Mesenchymal stem cell (in vitro differentiated cells and primary cell): ENCODE measurements at regions not wholly inside any gene's neighbourhood (a gene's known extent, or its start where the extent isn't known, plus 50 kb on each side); places are given as distances from the start of the nearest gene placed in this dataset.

ENCODE experiments used
- DNase-seq: peaks from one replicate; pipeline ENCODE4 v3.0.0-alpha.2; 2013
- H2AFZ ChIP-seq: one replicate; pipeline ENCODE4 v1.6.1; 2013; ENCODE audit warnings: low read depth, mild to moderate bottlenecking, control low read depth, inconsistent platforms, low read length, moderate library complexity
- H2AK5ac ChIP-seq: 2 replicates; pipeline ENCODE4 v1.6.1; 2013; ENCODE audit warnings: low read length, moderate library complexity, mild to moderate bottlenecking, inconsistent platforms; ENCODE audit not compliant: severe bottlenecking
- H2BK120ac ChIP-seq: one replicate; pipeline ENCODE4 v1.6.1; 2013; ENCODE audit warnings: low read depth, mild to moderate bottlenecking, inconsistent platforms, low read length, moderate library complexity
- H2BK12ac ChIP-seq, 2 experiments: one replicate each; pipeline ENCODE4 v1.6.1; 2013; ENCODE audit warnings: inconsistent platforms in 2 of 2, low read length in 2 of 2, mild to moderate bottlenecking in 2 of 2, moderate library complexity in 2 of 2, control low read depth in 1 of 2
- H2BK15ac ChIP-seq: one replicate; pipeline ENCODE4 v1.6.1; 2013; ENCODE audit warnings: mild to moderate bottlenecking, low read depth, inconsistent platforms; ENCODE audit not compliant: poor library complexity, severe bottlenecking
- H2BK5ac ChIP-seq: 2 replicates; pipeline ENCODE4 v1.6.1; 2013; ENCODE audit warnings: low read depth, mild to moderate bottlenecking, low read length, control low read depth, inconsistent platforms; ENCODE audit not compliant: poor library complexity, severe bottlenecking
- H3K14ac ChIP-seq, 2 experiments: one replicate each; pipeline ENCODE4 v1.6.1; 2013; ENCODE audit warnings: inconsistent platforms in 2 of 2, low read length in 2 of 2, control low read depth in 1 of 2, mild to moderate bottlenecking in 1 of 2, moderate library complexity in 1 of 2
- H3K18ac ChIP-seq, 2 experiments: one replicate each; pipeline ENCODE4 v1.6.1; 2013; ENCODE audit warnings: inconsistent platforms in 2 of 2, low read length in 2 of 2, control low read depth in 1 of 2, low read depth in 1 of 2, mild to moderate bottlenecking in 1 of 2
- H3K23ac ChIP-seq, 2 experiments: one replicate each; pipeline ENCODE4 v1.6.1; 2013; ENCODE audit warnings: inconsistent platforms in 2 of 2, low read length in 2 of 2, mild to moderate bottlenecking in 2 of 2, moderate library complexity in 2 of 2, control low read depth in 1 of 2
- H3K27ac ChIP-seq: 2 replicates; pipeline ENCODE4 v1.5.1; 2013; ENCODE audit warnings: mild to moderate bottlenecking, moderate library complexity, low read length, control low read depth, inconsistent platforms; ENCODE audit not compliant: poor library complexity, severe bottlenecking
- H3K27me3 ChIP-seq, 2 experiments: 2 replicates each; pipeline versions ENCODE4 v1.6.1 to v1.7.0; 2013; ENCODE audit warnings: low read length in 2 of 2, mild to moderate bottlenecking in 2 of 2, moderate library complexity in 2 of 2, control low read depth in 1 of 2, inconsistent platforms in 1 of 2; ENCODE audit not compliant: control insufficient read depth in 1 of 2, insufficient read depth in 1 of 2
- H3K36me3 ChIP-seq, 2 experiments: 2 replicates each; pipeline versions ENCODE4 v1.6.1 to v1.7.0; 2013; ENCODE audit warnings: low read length in 2 of 2, control low read depth in 1 of 2, inconsistent platforms in 1 of 2, low read depth in 1 of 2, mild to moderate bottlenecking in 1 of 2; ENCODE audit not compliant: insufficient read depth in 2 of 2, control insufficient read depth in 1 of 2
- H3K4ac ChIP-seq, 2 experiments: one replicate each; pipeline ENCODE4 v1.6.1; 2013; ENCODE audit warnings: inconsistent platforms in 2 of 2, low read length in 2 of 2, mild to moderate bottlenecking in 2 of 2, moderate library complexity in 2 of 2, control low read depth in 1 of 2, low read depth in 1 of 2
- H3K4me1 ChIP-seq: 2 replicates; pipeline ENCODE4 v1.6.1; 2013; ENCODE audit warnings: low read depth, low read length, control low read depth; ENCODE audit not compliant: control insufficient read depth, insufficient read depth
- H3K4me2 ChIP-seq: 2 replicates; pipeline ENCODE4 v1.6.1; 2013; ENCODE audit warnings: low read length, mild to moderate bottlenecking, inconsistent platforms; ENCODE audit not compliant: poor library complexity, severe bottlenecking
- H3K4me3 ChIP-seq, 2 experiments: 2 replicates each; pipeline versions ENCODE4 v1.5.1 to v1.7.0; 2013; ENCODE audit warnings: low read length in 2 of 2, mild to moderate bottlenecking in 2 of 2, control low read depth in 1 of 2, low read depth in 1 of 2; ENCODE audit not compliant: insufficient read depth in 1 of 2
- H3K79me1 ChIP-seq: replicated peaks from 2 replicates; pipeline ENCODE4 v1.6.1; 2013; ENCODE audit warnings: mild to moderate bottlenecking, control low read depth, low read length, inconsistent platforms; ENCODE audit not compliant: poor library complexity, severe bottlenecking
- H3K9ac ChIP-seq: 2 replicates; pipeline ENCODE4 v1.7.0; 2013; ENCODE audit warnings: mild to moderate bottlenecking, low read length, moderate library complexity
- H3K9me3 ChIP-seq: 2 replicates; pipeline ENCODE4 v1.7.0; 2013; ENCODE audit warnings: mild to moderate bottlenecking, low read length; ENCODE audit not compliant: control insufficient read depth
- H4K8ac ChIP-seq: one replicate; pipeline ENCODE4 v1.6.1; 2013; ENCODE audit warnings: inconsistent platforms, mild to moderate bottlenecking, low read length, moderate library complexity
- H4K91ac ChIP-seq: one replicate; pipeline ENCODE4 v1.6.1; 2013; ENCODE audit warnings: mild to moderate bottlenecking, low read length, inconsistent platforms
- WGBS: methylation state at CpG from one replicate; pipeline ENCODE4 v1.1.7; 2013; ENCODE audit warnings: mixed read lengths; 5-methylcytosine and 5-hydroxymethylcytosine counted together

- no peaks in the 10 kb centered on the region for H3K27me3 ChIP-seq
- no peak overlapping the region for H3K4me3 ChIP-seq
- no peak overlapping the region for H3K27ac ChIP-seq
- H3K9me3 ChIP-seq: no peaks in the 10 kb centered on the region
- H2AK5ac ChIP-seq: no peak overlapping the region
- no peaks in the 10 kb centered on the region for H3K79me1 ChIP-seq
- no peak overlapping the region for H3K4ac ChIP-seq
- H2BK12ac ChIP-seq: no peak overlapping the region
- no peak overlapping the region for H3K4me2 ChIP-seq
- H2BK15ac ChIP-seq: no peak overlapping the region
- H3K9ac ChIP-seq: no peak overlapping the region
- H3K4me1 ChIP-seq: no peaks in the 10 kb centered on the region
- no peak overlapping the region for H4K91ac ChIP-seq
- no peak overlapping the region for H2BK5ac ChIP-seq
- no peak overlapping the region for H4K8ac ChIP-seq
- H3K18ac ChIP-seq: no peak overlapping the region
- WGBS: no CpG with 5 or more reads among the region's 1 CpG
- no peak for DNase-seq
- H3K14ac ChIP-seq: no peak overlapping the region
- no peak overlapping the region for H2BK120ac ChIP-seq
- H3K23ac ChIP-seq: no peak overlapping the region
- no peaks in the 10 kb centered on the region for H3K36me3 ChIP-seq
- no peak overlapping the region for H2AFZ ChIP-seq
Observed at GRCh38 chr2:34734042-34734441, 1134.9 kb upstream of the FAM98A start.

DNA sequence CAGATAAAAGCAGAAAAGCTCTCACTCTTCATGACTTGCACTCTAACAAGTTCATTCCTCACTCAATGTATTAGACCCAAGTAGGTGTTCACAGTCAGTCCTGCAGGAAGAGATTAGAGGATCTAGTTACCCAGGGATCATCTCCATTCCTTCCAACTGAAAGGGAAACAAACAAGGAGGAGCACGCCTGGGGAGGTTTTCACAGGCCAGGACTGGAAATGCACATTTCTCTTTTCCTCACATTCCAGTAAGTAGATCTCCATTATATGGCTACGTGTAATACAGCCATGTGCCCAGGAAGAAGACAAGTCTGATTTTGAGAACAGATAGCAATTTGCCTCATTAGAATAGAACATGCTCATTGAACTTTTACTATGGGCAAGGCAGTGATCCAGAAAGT, 1132.2 kb upstream of the FAM98A start:
- no peak for DNase-seq
- Histone ChIP-seq H3K23ac (no peak overlapping the region), H4K91ac (no peak overlapping the region), H3K9me3 (no peaks in the 10 kb centered on the region), H3K27ac (no peak overlapping the region), H2BK12ac (no peak overlapping the region), H3K79me1 (no peaks in the 10 kb centered on the region), H3K18ac (no peak overlapping the region), H3K4ac (no peak overlapping the region), H3K9ac (no peak overlapping the region), H2BK15ac (no peak overlapping the region), H3K14ac (no peak overlapping the region), H3K4me3 (no peak overlapping the region), H3K4me2 (no peak overlapping the region), H2BK120ac (no peak overlapping the region), H2AK5ac (no peak overlapping the region), H2BK5ac (no peak overlapping the region), H4K8ac (no peak overlapping the region), H3K4me1 (no peaks in the 10 kb centered on the region), H2AFZ (no peak overlapping the region), H3K27me3 (no peaks in the 10 kb centered on the region), H3K36me3 (no peaks in the 10 kb centered on the region)
- no CpG with 5 or more reads among the region's 2 CpGs for WGBS

DNA sequence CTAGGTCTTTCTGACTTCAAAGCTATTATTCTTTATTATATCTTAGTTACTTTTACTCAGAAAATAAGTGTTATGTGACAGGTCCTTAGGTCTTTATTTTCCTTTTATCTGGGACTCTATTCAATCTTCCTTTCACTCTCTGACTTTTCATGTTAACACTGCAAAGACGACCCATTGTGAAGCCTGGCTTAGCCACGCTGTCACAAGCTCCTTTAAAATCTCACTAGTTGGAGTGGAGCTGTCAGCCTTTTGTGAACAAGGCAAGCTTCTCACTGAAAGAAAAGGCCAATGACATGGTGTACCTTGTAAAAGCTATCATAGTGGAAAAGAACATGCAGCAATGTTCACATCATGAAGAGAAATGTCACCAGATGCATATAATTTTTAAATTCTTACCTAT, 1130.7 kb upstream of the FAM98A start:
- no peak for DNase-seq
- H3K27me3 ChIP-seq: no peaks in the 10 kb centered on the region
- no peak overlapping the region for H2BK5ac ChIP-seq
- no peak overlapping the region for H3K18ac ChIP-seq
- no peak overlapping the region for H3K14ac ChIP-seq
- H3K4me2 ChIP-seq: no peak overlapping the region
- H2AFZ ChIP-seq: no peak overlapping the region
- H3K27ac ChIP-seq: no peak overlapping the region
- no peaks in the 10 kb centered on the region for H3K9me3 ChIP-seq
- H2BK12ac ChIP-seq: no peak overlapping the region
- no peak overlapping the region for H4K8ac ChIP-seq
- H3K23ac ChIP-seq: no peak overlapping the region
- no peak overlapping the region for H2BK15ac ChIP-seq
- H2BK120ac ChIP-seq: no peak overlapping the region
- 20% methylated on average over 2 of the region's 2 CpGs for WGBS
- no peaks in the 10 kb centered on the region for H3K4me1 ChIP-seq
- H3K36me3 ChIP-seq: no peaks in the 10 kb centered on the region
- H3K79me1 ChIP-seq: no peaks in the 10 kb centered on the region
- H4K91ac ChIP-seq: no peak overlapping the region
- H3K4ac ChIP-seq: no peak overlapping the region
- no peak overlapping the region for H3K9ac ChIP-seq
- no peak overlapping the region for H3K4me3 ChIP-seq
- no peak overlapping the region for H2AK5ac ChIP-seq

DNA sequence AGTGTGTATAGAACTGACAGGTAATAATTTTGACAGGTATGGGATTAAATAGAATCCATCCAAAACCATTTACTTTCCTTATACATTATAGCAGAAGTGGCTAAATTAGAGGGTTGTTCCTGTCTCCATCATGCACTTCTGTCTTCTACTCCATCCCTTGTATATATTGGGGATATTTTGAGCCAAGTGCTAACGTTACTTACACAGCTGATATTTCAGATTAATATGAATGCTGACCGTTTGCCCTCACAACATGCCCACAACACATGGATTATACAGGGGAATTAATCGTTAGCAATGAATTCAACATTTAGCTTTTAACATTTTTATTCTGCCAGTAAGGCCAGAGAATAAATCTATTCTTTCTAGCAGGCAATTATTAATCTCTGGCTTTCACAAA, 1125.0 kb upstream of the FAM98A start:
- H2BK12ac ChIP-seq: no peak overlapping the region
- H3K9ac ChIP-seq: no peak overlapping the region
- peaks cover 0 to 3% of the 10 kb centered on the region in 2 experiments for H3K36me3 ChIP-seq
- 74% methylated on average over 3 of the region's 3 CpGs for WGBS
- no peak overlapping the region for H2AK5ac ChIP-seq
- no peaks in the 10 kb centered on the region for H3K79me1 ChIP-seq
- H3K4me3 ChIP-seq: no peak overlapping the region
- no peak overlapping the region for H2BK5ac ChIP-seq
- H3K4me2 ChIP-seq: no peak overlapping the region
- H2BK15ac ChIP-seq: no peak overlapping the region
- no peak overlapping the region for H4K8ac ChIP-seq
- no peak overlapping the region for H4K91ac ChIP-seq
- H3K9me3 ChIP-seq: no peaks in the 10 kb centered on the region
- H3K4ac ChIP-seq: no peak overlapping the region
- no peak overlapping the region for H2AFZ ChIP-seq
- peaks cover 2% of the 10 kb centered on the region for H3K4me1 ChIP-seq
- H3K18ac ChIP-seq: no peak overlapping the region
- H3K27me3 ChIP-seq: no peaks in the 10 kb centered on the region
- H3K14ac ChIP-seq: no peak overlapping the region
- no peak overlapping the region for H2BK120ac ChIP-seq
- H3K27ac ChIP-seq: no peak overlapping the region
- H3K23ac ChIP-seq: no peak overlapping the region
- DNase-seq: no peak
